ENCODE measurements at regions not wholly inside any gene's neighbourhood (a gene's known extent, or its start where the extent isn't known, plus 50 kb on each side); places are given as distances from the start of the nearest gene placed in this dataset.
A peak's percentile ranks its signal among the peaks of the same experiment; 100 is the strongest.

DNA sequence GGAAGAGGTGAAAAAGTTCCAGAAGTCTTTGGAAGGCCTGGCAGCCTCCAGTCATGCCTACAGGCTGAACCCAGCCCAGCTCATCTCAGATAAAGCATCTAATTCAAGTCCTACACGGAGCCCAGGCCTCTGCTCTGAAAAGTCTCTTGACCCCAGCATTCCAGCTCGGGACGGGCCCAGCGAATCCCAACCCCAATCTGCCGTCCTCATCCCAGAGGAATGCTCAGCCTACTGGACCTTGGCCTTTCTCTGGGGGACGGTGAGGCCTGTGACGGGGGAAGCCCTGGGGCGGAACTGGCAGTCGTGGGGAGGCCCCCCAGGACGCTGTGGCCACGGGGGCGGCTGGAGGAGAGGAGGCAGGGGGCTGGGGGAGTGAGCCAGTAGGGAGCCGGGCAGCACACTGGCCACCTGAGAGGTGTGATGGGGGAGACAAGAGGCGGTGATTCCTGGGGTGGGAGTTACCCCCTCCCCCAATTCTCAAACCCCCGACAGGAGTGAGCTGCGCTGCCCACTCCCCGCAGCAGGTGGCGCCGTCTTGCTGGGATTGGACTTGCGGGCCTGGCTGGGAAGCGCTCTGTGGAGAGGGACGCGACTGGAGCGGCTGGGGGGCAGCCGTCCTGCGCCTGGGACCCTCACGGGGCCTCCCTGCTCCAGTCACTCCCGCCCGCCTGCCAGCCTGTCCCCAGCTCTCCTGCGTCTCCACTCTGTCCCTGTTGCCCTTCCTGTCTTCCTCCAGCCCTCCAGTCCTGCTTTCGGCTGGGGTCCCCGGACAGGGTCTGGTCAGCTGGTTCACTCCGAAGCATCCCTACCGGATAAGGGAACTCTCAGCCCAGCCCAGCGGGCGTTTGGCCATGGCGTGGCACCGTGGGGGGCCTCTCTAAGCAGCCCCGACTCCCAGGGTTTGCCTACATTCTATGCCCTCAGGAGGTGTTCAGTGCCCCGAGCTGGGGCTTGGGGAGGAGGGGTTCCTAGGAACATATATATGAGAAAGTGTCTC is 182.6 kb upstream of the HAAO start:
- TF ChIP-seq, protein P1, sequence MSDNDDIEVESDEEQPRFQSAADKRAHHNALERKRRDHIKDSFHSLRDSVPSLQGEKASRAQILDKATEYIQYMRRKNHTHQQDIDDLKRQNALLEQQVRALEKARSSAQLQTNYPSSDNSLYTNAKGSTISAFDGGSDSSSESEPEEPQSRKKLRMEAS (IDR thresholded peaks at IDR 0.05), result no peak
- TF ChIP-seq SP1 (IDR thresholded peaks at IDR 0.05), result peak; percentile 36
- TF ChIP-seq EGR1 (IDR thresholded peaks at IDR 0.05; ENCODE audit: low read depth in 2 of 2), result no peak
- no peak for TF ChIP-seq HNF4G (IDR thresholded peaks at IDR 0.05)
- no peak for TF ChIP-seq YY1 (IDR thresholded peaks at IDR 0.05)
- TF ChIP-seq, protein P2, sequence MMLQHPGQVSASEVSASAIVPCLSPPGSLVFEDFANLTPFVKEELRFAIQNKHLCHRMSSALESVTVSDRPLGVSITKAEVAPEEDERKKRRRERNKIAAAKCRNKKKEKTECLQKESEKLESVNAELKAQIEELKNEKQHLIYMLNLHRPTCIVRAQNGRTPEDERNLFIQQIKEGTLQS (IDR thresholded peaks at IDR 0.05), result no peak
- TF ChIP-seq, protein P3, sequence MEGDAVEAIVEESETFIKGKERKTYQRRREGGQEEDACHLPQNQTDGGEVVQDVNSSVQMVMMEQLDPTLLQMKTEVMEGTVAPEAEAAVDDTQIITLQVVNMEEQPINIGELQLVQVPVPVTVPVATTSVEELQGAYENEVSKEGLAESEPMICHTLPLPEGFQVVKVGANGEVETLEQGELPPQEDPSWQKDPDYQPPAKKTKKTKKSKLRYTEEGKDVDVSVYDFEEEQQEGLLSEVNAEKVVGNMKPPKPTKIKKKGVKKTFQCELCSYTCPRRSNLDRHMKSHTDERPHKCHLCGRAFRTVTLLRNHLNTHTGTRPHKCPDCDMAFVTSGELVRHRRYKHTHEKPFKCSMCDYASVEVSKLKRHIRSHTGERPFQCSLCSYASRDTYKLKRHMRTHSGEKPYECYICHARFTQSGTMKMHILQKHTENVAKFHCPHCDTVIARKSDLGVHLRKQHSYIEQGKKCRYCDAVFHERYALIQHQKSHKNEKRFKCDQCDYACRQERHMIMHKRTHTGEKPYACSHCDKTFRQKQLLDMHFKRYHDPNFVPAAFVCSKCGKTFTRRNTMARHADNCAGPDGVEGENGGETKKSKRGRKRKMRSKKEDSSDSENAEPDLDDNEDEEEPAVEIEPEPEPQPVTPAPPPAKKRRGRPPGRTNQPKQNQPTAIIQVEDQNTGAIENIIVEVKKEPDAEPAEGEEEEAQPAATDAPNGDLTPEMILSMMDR (IDR thresholded peaks at IDR 0.05; ENCODE audit: low read depth, low read length, missing input control), result peak; percentile 89
- no peak for TF ChIP-seq HNF4A (conservative IDR thresholded peaks at IDR 0.05)
- TF ChIP-seq, protein P4, sequence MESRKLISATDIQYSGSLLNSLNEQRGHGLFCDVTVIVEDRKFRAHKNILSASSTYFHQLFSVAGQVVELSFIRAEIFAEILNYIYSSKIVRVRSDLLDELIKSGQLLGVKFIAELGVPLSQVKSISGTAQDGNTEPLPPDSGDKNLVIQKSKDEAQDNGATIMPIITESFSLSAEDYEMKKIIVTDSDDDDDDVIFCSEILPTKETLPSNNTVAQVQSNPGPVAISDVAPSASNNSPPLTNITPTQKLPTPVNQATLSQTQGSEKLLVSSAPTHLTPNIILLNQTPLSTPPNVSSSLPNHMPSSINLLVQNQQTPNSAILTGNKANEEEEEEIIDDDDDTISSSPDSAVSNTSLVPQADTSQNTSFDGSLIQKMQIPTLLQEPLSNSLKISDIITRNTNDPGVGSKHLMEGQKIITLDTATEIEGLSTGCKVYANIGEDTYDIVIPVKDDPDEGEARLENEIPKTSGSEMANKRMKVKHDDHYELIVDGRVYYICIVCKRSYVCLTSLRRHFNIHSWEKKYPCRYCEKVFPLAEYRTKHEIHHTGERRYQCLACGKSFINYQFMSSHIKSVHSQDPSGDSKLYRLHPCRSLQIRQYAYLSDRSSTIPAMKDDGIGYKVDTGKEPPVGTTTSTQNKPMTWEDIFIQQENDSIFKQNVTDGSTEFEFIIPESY (IDR thresholded peaks at IDR 0.05), result no peak
- peak in 1 of 2 donors; percentile 14 for TF ChIP-seq RXRA (IDR thresholded peaks at IDR 0.05)
- peak; percentile 92 to 96 for TF ChIP-seq RAD21 (IDR thresholded peaks at IDR 0.05)
- no peak for TF ChIP-seq FOXA1 (IDR thresholded peaks at IDR 0.05)
- no peak for TF ChIP-seq GABPA (IDR thresholded peaks at IDR 0.05 in 1 of 2, conservative IDR thresholded peaks at IDR 0.05 in 1 of 2)
- TF ChIP-seq, protein P5, sequence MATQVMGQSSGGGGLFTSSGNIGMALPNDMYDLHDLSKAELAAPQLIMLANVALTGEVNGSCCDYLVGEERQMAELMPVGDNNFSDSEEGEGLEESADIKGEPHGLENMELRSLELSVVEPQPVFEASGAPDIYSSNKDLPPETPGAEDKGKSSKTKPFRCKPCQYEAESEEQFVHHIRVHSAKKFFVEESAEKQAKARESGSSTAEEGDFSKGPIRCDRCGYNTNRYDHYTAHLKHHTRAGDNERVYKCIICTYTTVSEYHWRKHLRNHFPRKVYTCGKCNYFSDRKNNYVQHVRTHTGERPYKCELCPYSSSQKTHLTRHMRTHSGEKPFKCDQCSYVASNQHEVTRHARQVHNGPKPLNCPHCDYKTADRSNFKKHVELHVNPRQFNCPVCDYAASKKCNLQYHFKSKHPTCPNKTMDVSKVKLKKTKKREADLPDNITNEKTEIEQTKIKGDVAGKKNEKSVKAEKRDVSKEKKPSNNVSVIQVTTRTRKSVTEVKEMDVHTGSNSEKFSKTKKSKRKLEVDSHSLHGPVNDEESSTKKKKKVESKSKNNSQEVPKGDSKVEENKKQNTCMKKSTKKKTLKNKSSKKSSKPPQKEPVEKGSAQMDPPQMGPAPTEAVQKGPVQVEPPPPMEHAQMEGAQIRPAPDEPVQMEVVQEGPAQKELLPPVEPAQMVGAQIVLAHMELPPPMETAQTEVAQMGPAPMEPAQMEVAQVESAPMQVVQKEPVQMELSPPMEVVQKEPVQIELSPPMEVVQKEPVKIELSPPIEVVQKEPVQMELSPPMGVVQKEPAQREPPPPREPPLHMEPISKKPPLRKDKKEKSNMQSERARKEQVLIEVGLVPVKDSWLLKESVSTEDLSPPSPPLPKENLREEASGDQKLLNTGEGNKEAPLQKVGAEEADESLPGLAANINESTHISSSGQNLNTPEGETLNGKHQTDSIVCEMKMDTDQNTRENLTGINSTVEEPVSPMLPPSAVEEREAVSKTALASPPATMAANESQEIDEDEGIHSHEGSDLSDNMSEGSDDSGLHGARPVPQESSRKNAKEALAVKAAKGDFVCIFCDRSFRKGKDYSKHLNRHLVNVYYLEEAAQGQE (IDR thresholded peaks at IDR 0.05), result no peak
- no peak for TF ChIP-seq FOXA2 (IDR thresholded peaks at IDR 0.05)
- peak; percentile 62 for TF ChIP-seq NR2F2 (IDR thresholded peaks at IDR 0.05)
- no peak for TF ChIP-seq TAF1 (conservative IDR thresholded peaks at IDR 0.05)
- no peak for TF ChIP-seq JUND (IDR thresholded peaks at IDR 0.05)
- peak overlapping the region in 1 of 3 donors; percentile 22 for H3K4me3 ChIP-seq (ENCODE audit: low read depth in 1 of 3, low read length in 3 of 3)
- H3K27me3 ChIP-seq (ENCODE audit: control insufficient read depth in 4 of 4, insufficient read depth in 4 of 4, low read length in 3 of 4), result no peaks in the 10 kb centered on the region
- peaks cover 16 to 40% (median 27%) of the 10 kb centered on the region in 4 donors for H3K4me1 ChIP-seq (ENCODE audit: control insufficient read depth in 4 of 4, insufficient read depth in 4 of 4, low read length in 3 of 4)
- no peaks in the 10 kb centered on the region for H3K9me3 ChIP-seq (ENCODE audit: control insufficient read depth in 4 of 4, low read length in 3 of 4)
- H3K27ac ChIP-seq (ENCODE audit: low read depth in 1 of 2, low read length in 2 of 2), result no peak overlapping the region
- WGBS, result 25% methylated on average over 40 of the region's 40 CpGs
- no peaks in the 10 kb centered on the region for H3K36me3 ChIP-seq (ENCODE audit: control insufficient read depth in 4 of 4, insufficient read depth in 3 of 4, low read depth in 1 of 4, low read length in 3 of 4)
- H3K9ac ChIP-seq (ENCODE audit: low read depth in 1 of 2, low read length in 2 of 2), result no peak overlapping the region
- DNase-seq (ENCODE audit: low spot score), result peak; percentile 83

Measured in liver (tissue), 8 donors.